Inferior parietal cortex (tissue), 1 donor: ENCODE measurements at regions not wholly inside any gene's neighbourhood (a gene's known extent, or its start where the extent isn't known, plus 50 kb on each side); places are given as distances from the start of the nearest gene placed in this dataset.
"Not testable (repeated sequence)": the region's sequence is repeated elsewhere in the genome, so short reads cannot be mapped to it uniquely, and the experiment has no call there.

ENCODE experiments used
- DNase-seq: peaks from one replicate; pipeline ENCODE4 v3.0.0-alpha.2; 2016; ENCODE audit errors: extremely low spot score

DNA sequence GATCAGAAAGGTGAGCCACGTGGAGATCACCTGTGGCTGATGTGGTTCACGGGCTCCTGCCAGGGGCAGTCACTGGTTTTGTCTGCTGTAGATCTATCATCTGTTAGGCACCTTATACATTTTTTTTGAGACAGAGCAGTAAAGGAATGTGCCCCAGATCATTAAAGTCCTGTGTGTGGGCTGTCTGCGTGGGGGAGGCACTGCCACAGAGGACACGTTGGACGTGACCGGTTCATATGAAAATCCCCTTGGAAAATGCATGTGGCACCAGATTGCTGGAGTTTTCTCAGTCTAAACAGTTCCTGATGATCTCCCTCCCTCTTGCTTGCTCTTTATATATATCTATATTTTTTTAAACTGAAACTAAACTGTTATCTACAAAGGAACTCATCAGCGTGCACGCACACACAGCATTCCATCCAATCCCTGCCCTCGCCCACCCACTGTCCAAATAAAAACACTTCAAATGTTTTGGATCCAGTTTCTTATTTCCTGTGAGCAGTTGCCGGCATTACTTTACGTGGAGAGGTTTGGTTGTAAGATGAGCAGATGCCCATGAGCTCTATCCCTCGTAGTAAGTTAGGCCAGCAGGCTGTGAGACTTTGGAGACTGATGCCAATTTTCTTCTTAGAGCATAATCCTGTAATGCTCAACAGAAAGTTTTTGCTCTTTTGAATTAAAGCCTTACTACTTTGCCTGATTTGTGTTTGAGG, 161.6 kb upstream of the EXOC2 start:
- DNase-seq = no peak

- not testable (repeated sequence) for DNase-seq
Measured at GRCh38 chr6:852216-852615, 159.3 kb upstream of the EXOC2 start.

- no peak for DNase-seq
Measured at GRCh38 chr6:849075-849506, 156.2 kb upstream of the EXOC2 start.

DNA sequence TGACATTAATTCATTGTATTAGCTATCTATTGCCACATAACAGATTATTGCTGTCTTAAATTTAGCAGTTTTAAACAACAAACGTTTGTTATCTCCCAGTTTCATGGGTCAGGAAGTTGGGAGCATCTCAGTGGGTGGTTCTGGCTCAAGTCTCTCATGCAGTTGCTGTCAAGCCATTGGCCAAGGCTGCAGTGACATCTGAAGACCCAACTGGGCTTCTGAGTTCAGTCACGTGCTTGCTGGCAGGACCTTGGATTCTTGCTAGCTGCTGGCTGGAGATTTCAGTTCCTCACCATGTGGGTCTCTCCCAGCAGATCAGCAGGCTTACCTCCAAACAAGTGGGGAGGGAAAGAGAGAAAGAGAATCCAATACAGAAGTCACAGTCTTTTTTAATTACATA, 152.6 kb upstream of the EXOC2 start:
- no peak for DNase-seq

GRCh38 chr6:845101-845500, 152.2 kb upstream of the EXOC2 start:
- no peak for DNase-seq

GRCh38 chr6:842141-842540, 149.2 kb upstream of the EXOC2 start:
- no peak for DNase-seq

GRCh38 chr6:841569-841968, 148.6 kb upstream of the EXOC2 start:
- no peak for DNase-seq

DNA sequence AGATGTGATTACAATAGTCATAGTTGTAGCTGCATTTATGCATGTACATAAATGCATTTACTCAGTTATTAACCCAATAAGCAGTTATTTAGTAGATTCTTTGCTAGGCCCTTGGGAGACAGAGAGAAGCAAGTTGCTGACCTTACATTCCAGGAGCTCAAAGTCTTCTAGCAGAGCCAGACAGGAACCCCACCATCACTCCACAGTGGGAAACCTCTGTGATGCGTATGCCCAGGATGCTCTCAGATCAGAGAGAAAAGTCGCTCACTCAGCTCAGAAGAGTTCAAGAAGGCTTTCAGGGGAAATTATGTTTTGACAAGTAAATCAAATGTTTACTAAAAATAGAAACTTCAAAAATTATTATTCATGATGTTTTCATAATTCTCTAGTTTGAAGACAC, 146.3 kb upstream of the EXOC2 start:
- no peak for DNase-seq

GRCh38 chr6:837380-837779, 144.4 kb upstream of the EXOC2 start:
- no peak for DNase-seq

DNA sequence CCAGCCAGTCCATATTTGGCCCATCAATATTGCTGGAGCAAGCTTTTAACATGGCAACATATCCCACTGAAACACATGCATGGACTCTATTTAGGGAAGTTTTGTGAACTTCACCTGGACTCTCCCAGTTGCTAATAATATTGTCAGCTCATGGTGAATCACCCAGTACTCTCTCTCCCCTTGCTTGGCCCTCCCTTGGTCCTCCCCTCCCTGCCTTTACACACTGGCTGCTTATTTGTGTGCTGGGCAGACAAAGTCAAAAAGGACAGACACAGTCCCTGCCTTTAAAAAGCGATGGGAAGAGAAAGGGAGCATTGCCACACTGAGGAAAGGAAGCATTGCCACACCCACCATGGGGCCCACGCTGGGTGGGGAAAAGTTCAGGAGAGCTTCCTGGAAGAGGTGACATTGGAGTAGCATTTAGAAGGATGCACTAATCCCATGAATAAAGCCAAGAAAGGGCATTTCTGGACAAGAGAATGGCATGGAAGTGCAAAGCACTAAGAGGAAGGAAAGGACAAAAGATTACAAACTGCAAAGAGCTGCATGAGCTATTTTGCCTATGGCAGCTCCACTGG, 143.4 kb upstream of the EXOC2 start:
- DNase-seq = no peak

DNA sequence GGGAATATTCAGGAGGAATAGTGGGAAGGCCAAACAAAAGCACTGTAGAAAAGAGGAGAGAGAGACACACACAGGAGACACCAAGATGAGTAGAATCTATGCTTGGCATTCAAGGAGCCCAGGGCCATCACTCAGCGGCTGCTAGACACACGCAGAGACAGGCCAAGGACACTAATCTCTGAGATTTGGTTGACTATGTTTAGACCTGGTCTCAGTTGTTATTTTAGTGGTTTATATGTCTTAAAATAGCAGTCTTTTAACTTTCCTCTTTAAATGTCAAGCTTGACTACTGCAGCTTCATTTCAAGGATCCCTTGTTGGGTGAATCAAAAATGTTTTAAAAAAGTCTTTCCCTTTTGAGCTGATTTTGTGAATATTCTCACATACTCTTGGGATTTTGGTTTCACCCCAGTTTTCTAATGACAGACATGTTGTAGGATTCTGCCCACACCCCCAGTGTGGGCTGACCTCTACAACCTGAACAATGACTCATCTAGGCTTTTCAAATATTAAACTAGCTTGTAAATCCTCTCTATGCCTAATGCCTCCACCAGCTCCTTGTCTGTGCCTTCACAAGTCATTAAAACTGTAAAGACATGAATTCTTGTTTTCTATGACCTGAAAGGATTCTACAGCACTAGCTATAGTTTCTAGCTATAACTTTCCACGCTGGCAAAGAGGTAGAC, 142.7 kb upstream of the EXOC2 start:
- DNase-seq = no peak

GRCh38 chr6:834866-835265, 141.9 kb upstream of the EXOC2 start:
- no peak for DNase-seq

- DNase-seq = no peak
Measured at GRCh38 chr6:834190-834589, 141.3 kb upstream of the EXOC2 start.

- not testable (repeated sequence) for DNase-seq
Measured at GRCh38 chr6:832804-833203, 139.9 kb upstream of the EXOC2 start.

- DNase-seq = no peak
Measured at GRCh38 chr6:830667-831327, 137.9 kb upstream of the EXOC2 start.

GRCh38 chr6:829656-830055, 136.7 kb upstream of the EXOC2 start:
- DNase-seq = no peak

- DNase-seq = no peak
Measured at GRCh38 chr6:827431-827830, 134.5 kb upstream of the EXOC2 start.

GRCh38 chr6:819122-819521, 126.2 kb upstream of the EXOC2 start:
- no peak for DNase-seq

DNA sequence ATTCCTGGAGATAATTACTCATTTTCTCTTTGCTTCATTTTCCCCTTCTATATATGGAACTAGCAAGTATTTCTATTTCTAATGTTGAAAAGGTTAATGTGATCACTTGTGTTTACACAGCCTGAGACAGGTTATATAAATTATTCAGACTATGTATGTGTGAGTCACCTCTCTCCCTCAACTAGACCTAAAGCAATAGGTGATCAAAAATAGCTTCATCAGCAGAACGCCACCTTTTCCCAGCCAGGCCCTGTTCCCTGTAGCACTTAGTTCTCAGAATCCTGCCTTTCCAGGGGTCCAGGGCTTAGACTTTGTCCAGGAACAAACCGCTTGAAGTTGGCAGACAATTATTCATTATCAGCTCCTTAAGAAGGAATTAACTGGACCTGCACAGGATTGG, 125.3 kb upstream of the EXOC2 start:
- no peak for DNase-seq

DNA sequence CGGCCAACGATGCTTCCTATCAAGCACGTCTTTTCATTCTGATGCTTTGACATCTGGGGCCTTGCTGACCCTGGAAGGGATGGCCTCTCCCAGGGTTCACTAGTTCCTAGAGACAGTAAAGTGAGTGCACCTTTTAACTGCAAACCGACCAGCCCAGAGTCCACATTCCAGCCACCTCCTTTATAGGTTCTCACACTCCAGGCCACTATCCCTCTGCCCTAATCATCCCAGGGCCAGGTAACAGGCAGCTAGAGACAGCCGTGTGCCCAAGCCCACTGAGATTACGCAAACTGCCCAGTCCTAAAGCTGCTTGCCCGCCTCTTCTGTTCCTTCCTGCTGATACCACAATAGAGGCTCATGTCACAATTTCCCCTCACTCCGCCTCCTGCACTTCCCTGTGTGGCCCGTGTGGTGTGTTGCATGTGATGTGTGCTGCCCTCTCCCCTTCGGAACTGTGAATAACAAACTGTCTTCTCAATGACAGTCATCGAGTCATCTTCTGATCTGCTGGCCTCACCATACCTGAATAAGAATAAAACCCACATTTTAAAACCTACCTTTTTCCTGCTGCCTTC, 123.7 kb upstream of the EXOC2 start:
- no peak for DNase-seq

DNA sequence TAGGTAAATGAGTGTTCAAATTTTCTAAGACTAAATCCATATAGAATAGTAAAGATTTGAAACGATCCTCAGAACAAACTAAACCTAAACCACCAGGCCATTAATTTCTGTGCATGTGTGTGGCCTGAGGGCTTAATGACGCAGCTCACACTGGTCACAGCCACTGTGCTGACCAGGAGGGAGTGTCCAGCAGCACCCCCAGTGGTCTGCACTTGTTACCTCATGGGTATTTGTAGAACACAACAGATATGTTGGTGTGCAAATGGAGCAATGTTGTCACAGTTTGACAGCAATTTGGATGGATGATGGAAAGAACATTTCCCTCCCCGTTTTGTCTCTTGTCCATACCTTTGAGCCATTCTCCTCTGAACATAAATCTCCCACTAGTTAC, 122.4 kb upstream of the EXOC2 start:
- no peak for DNase-seq
